ENCODE measurements at regions not wholly inside any gene's neighbourhood (a gene's known extent, or its start where the extent isn't known, plus 50 kb on each side); places are given as distances from the start of the nearest gene placed in this dataset.
A peak's percentile ranks its signal among the peaks of the same experiment; 100 is the strongest.

DNA sequence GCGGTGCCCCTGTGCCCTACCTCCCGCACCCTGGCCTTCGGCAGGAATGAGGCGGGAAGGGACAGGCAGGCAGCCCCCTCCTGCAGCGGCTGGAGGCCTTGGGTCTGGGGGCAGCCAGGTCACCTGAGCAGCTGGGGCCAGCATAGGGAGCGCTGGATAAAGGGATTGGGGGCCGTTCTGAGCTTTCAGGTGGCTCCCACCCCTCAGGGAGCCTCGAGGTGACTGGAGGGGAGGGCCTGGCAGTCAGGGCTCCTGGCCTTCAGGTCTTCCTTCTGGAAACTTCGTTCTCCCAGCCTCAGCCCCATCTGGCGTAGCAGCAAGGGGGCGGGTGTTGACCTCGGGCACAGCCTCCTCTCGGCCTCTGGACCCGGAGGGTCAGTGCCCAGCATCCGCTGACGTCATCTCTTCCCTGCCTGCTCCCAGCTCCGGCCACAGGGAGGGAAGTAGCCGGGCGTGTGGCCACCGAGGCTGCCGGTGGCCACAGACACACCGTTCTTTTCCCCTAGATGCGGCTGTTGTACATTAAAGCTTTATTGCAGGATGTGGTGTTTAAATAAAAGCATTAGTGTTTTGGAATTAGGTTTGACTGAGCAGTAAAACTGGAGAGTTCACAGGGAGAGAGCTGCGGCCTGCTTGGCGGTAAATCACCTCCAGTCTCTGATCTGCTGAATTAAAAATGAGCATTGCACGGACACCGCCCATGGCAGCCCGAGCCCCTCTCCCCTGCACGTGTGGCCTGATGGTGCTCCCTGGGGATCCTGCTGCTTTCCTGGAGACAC lies 80.0 kb upstream of the GATA5 start:
- in situ Hi-C loops (cut with MboI; ENCODE audit: low pct_ligation_motif_present in 1 of 4, low pct_unique_long_range_greater_than_20kb in 1 of 4, low sequenced_read_pairs in 3 of 4) = no loop called here
- Histone ChIP-seq H3K4me3 (no peak overlapping the region), H3K4me1 (peaks cover 10 to 36% (median 22%) of the 10 kb centered on the region in 4 donors), H3K9me3 (no peaks in the 10 kb centered on the region), H3K27me3 (peaks cover 95% of the 10 kb centered on the region), H3K36me3 (no peaks in the 10 kb centered on the region), H3K27ac (peak overlapping the region; percentile 32 to 92 (median 70))
- DNase-seq = no peak
- WGBS, 2 donors (ENCODE audit: low coverage in 1 of 2) = 35% methylated on average over 8 of the region's 29 CpGs; no CpG with 5 or more reads in 1 of the 2 donors
- intact Hi-C loops (cut with DNase I; ENCODE audit: low total_unique reads) = no loop called here
- TF ChIP-seq POLR2AphosphoS5 (IDR thresholded peaks at IDR 0.05) (no peak), POLR2A (IDR thresholded peaks at IDR 0.05) (no peak), EP300 (IDR thresholded peaks at IDR 0.05; ENCODE audit: low read depth) (no peak)
- TF ChIP-seq, protein P1, sequence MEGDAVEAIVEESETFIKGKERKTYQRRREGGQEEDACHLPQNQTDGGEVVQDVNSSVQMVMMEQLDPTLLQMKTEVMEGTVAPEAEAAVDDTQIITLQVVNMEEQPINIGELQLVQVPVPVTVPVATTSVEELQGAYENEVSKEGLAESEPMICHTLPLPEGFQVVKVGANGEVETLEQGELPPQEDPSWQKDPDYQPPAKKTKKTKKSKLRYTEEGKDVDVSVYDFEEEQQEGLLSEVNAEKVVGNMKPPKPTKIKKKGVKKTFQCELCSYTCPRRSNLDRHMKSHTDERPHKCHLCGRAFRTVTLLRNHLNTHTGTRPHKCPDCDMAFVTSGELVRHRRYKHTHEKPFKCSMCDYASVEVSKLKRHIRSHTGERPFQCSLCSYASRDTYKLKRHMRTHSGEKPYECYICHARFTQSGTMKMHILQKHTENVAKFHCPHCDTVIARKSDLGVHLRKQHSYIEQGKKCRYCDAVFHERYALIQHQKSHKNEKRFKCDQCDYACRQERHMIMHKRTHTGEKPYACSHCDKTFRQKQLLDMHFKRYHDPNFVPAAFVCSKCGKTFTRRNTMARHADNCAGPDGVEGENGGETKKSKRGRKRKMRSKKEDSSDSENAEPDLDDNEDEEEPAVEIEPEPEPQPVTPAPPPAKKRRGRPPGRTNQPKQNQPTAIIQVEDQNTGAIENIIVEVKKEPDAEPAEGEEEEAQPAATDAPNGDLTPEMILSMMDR (IDR thresholded peaks at IDR 0.05) = no peak

DNA sequence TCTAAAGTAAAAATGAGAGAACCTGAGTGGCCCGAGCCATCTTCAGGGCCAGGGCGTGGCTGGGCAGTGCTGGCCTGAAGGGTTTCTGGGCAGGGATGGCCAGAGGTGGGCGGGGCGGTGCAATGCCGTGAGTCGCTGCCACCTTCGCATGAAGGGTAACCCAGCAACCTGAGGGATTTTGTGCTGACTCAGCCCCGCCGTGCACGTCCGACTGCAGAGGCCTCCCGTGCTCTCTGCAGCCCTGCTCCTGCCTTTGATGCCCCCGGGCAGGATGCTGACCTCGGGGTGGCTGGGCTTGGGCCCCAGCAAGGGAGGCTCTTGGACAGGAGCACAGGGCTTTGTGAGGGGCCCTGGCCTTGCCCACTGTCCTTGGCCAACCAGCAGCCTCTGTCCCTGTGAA lies 81.7 kb upstream of the GATA5 start:
- H3K27me3 ChIP-seq = peaks cover 94% of the 10 kb centered on the region
- intact Hi-C loops (cut with DNase I; ENCODE audit: low total_unique reads) = no loop called here

DNA sequence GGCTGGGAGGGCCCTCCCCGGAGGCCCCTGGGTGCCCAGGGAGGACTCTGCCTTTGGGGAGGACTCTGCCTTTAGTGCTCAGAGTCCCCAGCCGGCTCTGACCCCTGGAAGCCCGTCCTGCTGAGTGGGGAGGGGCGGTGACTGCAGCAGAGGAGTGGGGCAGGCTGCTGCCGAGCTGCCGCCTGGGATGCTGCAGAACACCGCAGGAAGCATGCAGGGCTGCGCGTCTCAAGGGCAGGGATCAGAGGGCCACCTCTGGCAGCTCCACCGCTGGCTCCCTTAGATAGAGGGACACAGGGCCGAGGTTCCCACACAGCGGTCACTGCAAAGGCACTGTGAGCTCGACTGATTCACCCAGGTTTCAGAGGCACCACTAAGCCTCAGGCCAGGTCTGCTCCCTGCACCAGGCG lies 82.2 kb upstream of the GATA5 start:
- Histone ChIP-seq H3K36me3 (no peaks in the 10 kb centered on the region), H3K4me1 (peaks cover 10 to 28% (median 20%) of the 10 kb centered on the region in 4 donors), H3K4me3 (no peak overlapping the region), H3K27me3 (peaks cover 88% of the 10 kb centered on the region), H3K27ac (peak overlapping the region in 2 of 4 donors; percentile 1 to 13), H3K9me3 (no peaks in the 10 kb centered on the region)
- WGBS, 2 donors (ENCODE audit: low coverage in 1 of 2) = 66% methylated on average over 14 of the region's 14 CpGs; no CpG with 5 or more reads in 1 of the 2 donors
- in situ Hi-C loops (cut with MboI; ENCODE audit: low pct_ligation_motif_present in 1 of 4, low pct_unique_long_range_greater_than_20kb in 1 of 4, low sequenced_read_pairs in 3 of 4) = no loop called here
- TF ChIP-seq EP300 (IDR thresholded peaks at IDR 0.05; ENCODE audit: low read depth) (no peak), POLR2A (IDR thresholded peaks at IDR 0.05) (no peak), POLR2AphosphoS5 (IDR thresholded peaks at IDR 0.05) (no peak)
- TF ChIP-seq, protein P1 (IDR thresholded peaks at IDR 0.05) = no peak
- intact Hi-C loops (cut with DNase I; ENCODE audit: low total_unique reads) = no loop called here
- DNase-seq = no peak

More for the DNA sequence above, 81.7 kb upstream of the GATA5 start:
- WGBS, 2 donors (ENCODE audit: low coverage in 1 of 2) = 40 to 53% methylated on average over 3 to 14 of the region's 14 CpGs
- in situ Hi-C loops (cut with MboI; ENCODE audit: low pct_ligation_motif_present in 1 of 4, low pct_unique_long_range_greater_than_20kb in 1 of 4, low sequenced_read_pairs in 3 of 4) = no loop called here
- Histone ChIP-seq H3K36me3 (no peaks in the 10 kb centered on the region), H3K4me3 (no peak overlapping the region), H3K9me3 (no peaks in the 10 kb centered on the region), H3K4me1 (peaks cover 10 to 28% (median 20%) of the 10 kb centered on the region in 4 donors), H3K27ac (peak overlapping the region in 1 of 4 donors; percentile 1)
- TF ChIP-seq POLR2A (IDR thresholded peaks at IDR 0.05) = no peak
- TF ChIP-seq, protein P1 (IDR thresholded peaks at IDR 0.05) = no peak
- TF ChIP-seq POLR2AphosphoS5 (IDR thresholded peaks at IDR 0.05) = no peak
- no peak for TF ChIP-seq EP300 (IDR thresholded peaks at IDR 0.05; ENCODE audit: low read depth)
- no peak for DNase-seq

DNA sequence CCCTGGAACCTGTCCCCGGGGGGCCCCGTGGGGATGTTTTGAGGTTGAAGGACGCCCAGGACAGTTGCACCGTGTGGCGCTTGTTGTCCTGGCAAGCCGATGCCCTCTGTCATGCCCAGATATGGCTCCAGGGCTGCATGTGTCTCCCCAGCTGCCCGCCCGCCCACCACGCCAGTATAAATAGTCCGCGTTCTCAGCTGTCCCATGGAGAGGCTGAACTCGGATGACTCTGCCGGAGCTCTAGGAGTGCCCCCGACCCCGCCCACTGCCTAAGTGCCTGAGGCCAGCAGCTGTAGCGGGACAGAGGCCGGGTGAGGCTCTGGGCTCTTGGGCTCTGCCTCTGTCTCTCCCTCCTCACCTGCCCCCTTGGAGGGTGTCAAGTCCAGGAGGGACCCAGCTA lies 83.0 kb upstream of the GATA5 start:
- Histone ChIP-seq H3K27me3 (peaks cover 81% of the 10 kb centered on the region), H3K4me1 (peaks cover 10 to 28% (median 20%) of the 10 kb centered on the region in 4 donors), H3K27ac (peak overlapping the region in 2 of 4 donors; percentile 1 to 13), H3K36me3 (no peaks in the 10 kb centered on the region), H3K4me3 (no peak overlapping the region), H3K9me3 (no peaks in the 10 kb centered on the region)
- TF ChIP-seq, protein P1 (IDR thresholded peaks at IDR 0.05) = no peak
- TF ChIP-seq POLR2AphosphoS5 (IDR thresholded peaks at IDR 0.05) (no peak), POLR2A (IDR thresholded peaks at IDR 0.05) (no peak), EP300 (IDR thresholded peaks at IDR 0.05; ENCODE audit: low read depth) (no peak)
- intact Hi-C loops (cut with DNase I; ENCODE audit: low total_unique reads) = no loop called here
- in situ Hi-C loops (cut with MboI; ENCODE audit: low pct_ligation_motif_present in 1 of 4, low pct_unique_long_range_greater_than_20kb in 1 of 4, low sequenced_read_pairs in 3 of 4) = no loop called here
- no peak for DNase-seq
- 36% methylated on average over 12 of the region's 17 CpGs; no CpG with 5 or more reads in 1 of the 2 donors for WGBS, 2 donors (ENCODE audit: low coverage in 1 of 2)
